PC-3 (cell line): ENCODE measurements at regions not wholly inside any gene's neighbourhood (a gene's known extent, or its start where the extent isn't known, plus 50 kb on each side); places are given as distances from the start of the nearest gene placed in this dataset.
"Not testable (repeated sequence)": the region's sequence is repeated elsewhere in the genome, so short reads cannot be mapped to it uniquely, and the experiment has no call there.

ENCODE experiments used
- ATAC-seq: fragments of 200-7000 bp; cut with Tn5 transposase; 2 replicates; pipeline ENCODE4 v1.9.1; 2020; ENCODE audit warnings: mild to moderate bottlenecking, moderate library complexity
- BruUV-seq: library from RNA; stranded (reverse); fragments of 400-500 nt; replicated peaks from 2 replicates; lab custom pipeline; 2021; lab: Mats Ljungman, UMichigan
- CTCF ChIA-PET: fragments of 300-600 bp; sonication (Branson Sonifier 250); formaldehyde crosslinking; loops from one replicate; lab custom pipeline; 2022; ENCODE audit warnings: antibody characterized with exemption; lab: Charles Lee
- POLR2A ChIA-PET: fragments of 300-600 bp; sonication (Branson Sonifier 250); formaldehyde crosslinking; loops from one replicate; lab custom pipeline; 2022; ENCODE audit warnings: antibody characterized with exemption; ENCODE audit not compliant: unreplicated experiment; lab: Charles Lee
- DNase-seq: peaks from one replicate; pipeline ENCODE4 v3.0.0-alpha.2; 2015
- H2AFZ ChIP-seq: fragments of 300-600 bp; sonication (generic); 2 replicates; pipeline ENCODE4 v1.6.0; 2016; ENCODE audit warnings: antibody characterized with exemption, low read length
- H3F3A ChIP-seq: fragments of 300-600 bp; sonication (generic); one replicate; pipeline ENCODE4 v1.6.0; 2017; ENCODE audit warnings: antibody characterized with exemption, low read length, control low read depth, mild to moderate bottlenecking; ENCODE audit not compliant: unreplicated experiment
- H3K27ac ChIP-seq: fragments of 300-600 bp; sonication (generic); 2 replicates; pipeline ENCODE4 v1.5.1; 2016; ENCODE audit warnings: mild to moderate bottlenecking, low read length
- H3K27me3 ChIP-seq: fragments of 300-600 bp; sonication (generic); 2 replicates; pipeline ENCODE4 v1.6.1; 2016; ENCODE audit warnings: low read length, mixed read lengths
- H3K36me3 ChIP-seq: fragments of 300-600 bp; sonication (generic); 2 replicates; pipeline ENCODE4 v1.6.1; 2016; ENCODE audit warnings: low read depth, mixed run types, low read length, mixed read lengths
- H3K4me1 ChIP-seq: fragments of 300-600 bp; sonication (generic); 2 replicates; pipeline ENCODE4 v1.5.1; 2016; ENCODE audit warnings: low read length; ENCODE audit not compliant: insufficient read depth
- H3K4me2 ChIP-seq: fragments of 300-600 bp; sonication (generic); 2 replicates; pipeline ENCODE4 v1.6.0; 2016; ENCODE audit warnings: low read length
- H3K4me3 ChIP-seq: fragments of 300-600 bp; sonication (generic); 2 replicates; pipeline ENCODE4 v1.5.1; 2016; ENCODE audit warnings: mild to moderate bottlenecking, low read length, mixed read lengths
- H3K79me2 ChIP-seq: fragments of 300-600 bp; sonication (generic); 2 replicates; pipeline ENCODE4 v1.6.1; 2017; ENCODE audit warnings: low read length, mixed read lengths
- H3K9ac ChIP-seq: fragments of 300-600 bp; sonication (generic); 2 replicates; pipeline ENCODE4 v1.6.0; 2016; ENCODE audit warnings: mild to moderate bottlenecking, low read length
- H3K9me2 ChIP-seq: fragments of 300-600 bp; sonication (generic); replicated peaks from 2 replicates; pipeline ENCODE4 v1.6.1; 2016; ENCODE audit warnings: mixed run types, low read length, mixed read lengths
- H3K9me3 ChIP-seq: fragments of 300-600 bp; sonication (generic); 2 replicates; pipeline ENCODE4 v1.6.1; 2016; ENCODE audit warnings: low read length, mixed read lengths
- H4K20me1 ChIP-seq: fragments of 300-600 bp; sonication (generic); 2 replicates; pipeline ENCODE4 v1.6.1; 2016; ENCODE audit warnings: low read length, mixed read lengths
- EZH2 ChIP-seq: fragments of 300-600 bp; sonication (generic); IDR thresholded peaks from one replicate; pipeline ENCODE4 v1.6.1; 2017; ENCODE audit warnings: antibody characterized with exemption, mild to moderate bottlenecking, low read length; ENCODE audit not compliant: unreplicated experiment
- EZH2phosphoT487 ChIP-seq: fragments of 300-600 bp; sonication (generic); IDR thresholded peaks from 2 replicates; pipeline ENCODE4 v1.6.1; 2018; ENCODE audit warnings: mild to moderate bottlenecking, antibody characterized with exemption, low read length, borderline replicate concordance
- intact Hi-C: fragments of 100-400 bp; cut with micrococcal nuclease; formaldehyde crosslinking; loops from 2 replicates; pipeline ENCODE4 v1.9.0; 2023
- TF ChIP-seq, protein P1 (sequence below): fragments of 300-600 bp; sonication (generic); conservative IDR thresholded peaks from 2 replicates; pipeline ENCODE4 v1.5.1; 2017; ENCODE audit warnings: antibody characterized with exemption, low read depth, mild to moderate bottlenecking, low read length

DNA sequence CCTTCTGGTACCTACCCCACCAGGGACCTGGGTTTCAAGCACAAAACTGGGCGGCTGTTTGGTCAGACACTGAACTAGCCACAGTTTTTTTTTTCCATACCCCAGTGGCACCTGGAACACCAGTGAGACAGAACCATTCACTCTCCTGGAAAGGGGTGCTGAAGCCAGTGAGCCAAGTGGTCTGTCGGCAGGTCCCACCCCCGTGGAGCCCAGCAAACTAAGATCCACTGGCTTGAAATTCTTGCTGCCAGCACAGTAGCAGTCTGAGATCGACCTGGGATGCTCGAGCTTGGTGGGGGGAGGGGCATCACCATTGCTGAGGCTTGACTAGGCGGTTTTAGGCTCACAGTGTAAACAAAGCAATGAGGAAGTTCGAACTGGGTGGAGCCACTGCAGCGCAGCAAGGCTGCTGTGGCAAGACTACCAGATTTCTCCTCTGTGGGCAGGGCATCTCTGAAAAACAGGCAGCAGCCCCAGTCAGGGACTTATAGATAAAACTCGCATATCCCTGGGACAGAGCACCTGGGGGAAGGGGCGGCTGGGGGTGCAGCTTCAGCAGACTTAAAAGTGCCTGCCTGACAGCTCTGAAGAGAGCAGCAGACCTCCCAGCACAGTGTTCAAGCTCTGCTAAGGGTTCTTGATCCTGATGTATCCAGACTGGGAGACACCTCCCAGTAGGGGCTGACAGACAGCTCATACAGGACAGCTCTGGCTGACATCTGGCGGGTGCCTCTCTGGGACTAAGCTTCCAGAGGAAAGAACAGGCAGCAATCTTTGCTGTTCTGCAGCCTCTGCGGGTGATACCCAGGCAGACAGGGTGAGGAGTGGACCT, 223.0 kb downstream of the COX18 start:
- H2AFZ ChIP-seq: peak overlapping the region; percentile 77
- DNase-seq (peak; percentile 88), ATAC-seq (peak; percentile 88)
- ChIA-PET POLR2A (no interaction called here), CTCF (no interaction called here)
- no TSS peak for BruUV-seq
- no peaks in the 10 kb centered on the region for H3F3A ChIP-seq
- no peaks in the 10 kb centered on the region for H4K20me1 ChIP-seq
- intact Hi-C loops: no loop called here
- H3K36me3 ChIP-seq: no peaks in the 10 kb centered on the region
- H3K4me2 ChIP-seq: peak overlapping the region; percentile 68
- H3K4me1 ChIP-seq: peaks cover 15% of the 10 kb centered on the region
- H3K9me2 ChIP-seq: no peaks in the 10 kb centered on the region
- no peak overlapping the region for H3K9ac ChIP-seq
- TF ChIP-seq, protein P1, sequence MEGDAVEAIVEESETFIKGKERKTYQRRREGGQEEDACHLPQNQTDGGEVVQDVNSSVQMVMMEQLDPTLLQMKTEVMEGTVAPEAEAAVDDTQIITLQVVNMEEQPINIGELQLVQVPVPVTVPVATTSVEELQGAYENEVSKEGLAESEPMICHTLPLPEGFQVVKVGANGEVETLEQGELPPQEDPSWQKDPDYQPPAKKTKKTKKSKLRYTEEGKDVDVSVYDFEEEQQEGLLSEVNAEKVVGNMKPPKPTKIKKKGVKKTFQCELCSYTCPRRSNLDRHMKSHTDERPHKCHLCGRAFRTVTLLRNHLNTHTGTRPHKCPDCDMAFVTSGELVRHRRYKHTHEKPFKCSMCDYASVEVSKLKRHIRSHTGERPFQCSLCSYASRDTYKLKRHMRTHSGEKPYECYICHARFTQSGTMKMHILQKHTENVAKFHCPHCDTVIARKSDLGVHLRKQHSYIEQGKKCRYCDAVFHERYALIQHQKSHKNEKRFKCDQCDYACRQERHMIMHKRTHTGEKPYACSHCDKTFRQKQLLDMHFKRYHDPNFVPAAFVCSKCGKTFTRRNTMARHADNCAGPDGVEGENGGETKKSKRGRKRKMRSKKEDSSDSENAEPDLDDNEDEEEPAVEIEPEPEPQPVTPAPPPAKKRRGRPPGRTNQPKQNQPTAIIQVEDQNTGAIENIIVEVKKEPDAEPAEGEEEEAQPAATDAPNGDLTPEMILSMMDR: no peak
- no peak for TF ChIP-seq EZH2
- TF ChIP-seq EZH2phosphoT487: no peak
- no peaks in the 10 kb centered on the region for H3K9me3 ChIP-seq
- H3K4me3 ChIP-seq: peak overlapping the region; percentile 22; the same call in 1 of the 2 replicates
- no peak overlapping the region for H3K27ac ChIP-seq
- H3K79me2 ChIP-seq: no peaks in the 10 kb centered on the region
- no peaks in the 10 kb centered on the region for H3K27me3 ChIP-seq

DNA sequence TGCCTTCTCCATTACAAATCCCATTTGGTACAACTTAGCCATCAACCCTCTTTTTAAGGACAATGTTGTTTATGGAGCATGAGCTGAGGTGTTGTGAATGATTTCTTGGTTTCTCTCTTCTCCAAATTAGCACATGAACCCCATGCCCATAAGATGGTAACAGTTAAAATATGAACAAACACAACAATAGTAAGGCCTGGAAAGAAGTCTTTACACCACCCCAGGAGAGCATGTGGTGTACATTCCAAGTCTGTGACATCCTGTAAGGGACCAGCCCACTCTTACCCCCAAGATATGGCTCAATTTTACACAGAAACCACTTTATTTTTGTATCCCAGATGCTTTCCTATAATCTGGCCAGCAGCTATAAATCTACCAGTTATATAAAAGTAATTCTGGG, 226.1 kb downstream of the COX18 start:
- POLR2A ChIA-PET: no interaction called here
- intact Hi-C loops: no loop called here
- no peak overlapping the region for H3K4me3 ChIP-seq
- H4K20me1 ChIP-seq: no peaks in the 10 kb centered on the region
- CTCF ChIA-PET: no interaction called here
- no peak overlapping the region for H3K9ac ChIP-seq
- BruUV-seq: no TSS peak
- no peaks in the 10 kb centered on the region for H3K9me2 ChIP-seq
- no peak overlapping the region for H3K27ac ChIP-seq
- H3K27me3 ChIP-seq: no peaks in the 10 kb centered on the region
- H3K36me3 ChIP-seq: no peaks in the 10 kb centered on the region
- no peaks in the 10 kb centered on the region for H3K79me2 ChIP-seq
- H3F3A ChIP-seq: no peaks in the 10 kb centered on the region
- H3K9me3 ChIP-seq: no peaks in the 10 kb centered on the region
- H3K4me1 ChIP-seq: peaks cover 15% of the 10 kb centered on the region
- no peak overlapping the region for H2AFZ ChIP-seq
- DNase-seq (no peak), ATAC-seq (no peak)
- H3K4me2 ChIP-seq: no peak overlapping the region
- TF ChIP-seq EZH2 (no peak), EZH2phosphoT487 (no peak)
- TF ChIP-seq, protein P1: no peak

DNA sequence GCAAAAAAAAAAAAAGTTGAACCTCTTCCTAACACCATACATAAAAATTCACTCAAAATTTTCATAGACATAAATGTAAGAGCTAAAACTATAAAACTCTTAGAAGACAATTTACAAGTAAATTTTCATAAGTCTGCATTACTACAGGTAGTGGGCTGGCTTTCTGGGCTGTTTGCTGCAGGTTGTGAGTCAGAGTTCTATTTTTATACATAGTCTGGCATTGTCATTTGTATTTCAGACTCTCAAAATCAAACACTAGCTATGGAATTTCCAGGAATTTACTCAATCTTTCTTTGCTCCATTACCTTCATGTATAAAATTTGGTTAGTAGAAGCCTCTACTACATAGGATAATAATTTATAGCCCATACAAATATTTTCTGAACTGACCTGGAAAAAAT, 227.2 kb downstream of the COX18 start:
- no peaks in the 10 kb centered on the region for H3K79me2 ChIP-seq
- no TSS peak for BruUV-seq
- no peaks in the 10 kb centered on the region for H3K27me3 ChIP-seq
- H3K4me1 ChIP-seq: peaks cover 15% of the 10 kb centered on the region
- no peaks in the 10 kb centered on the region for H3K36me3 ChIP-seq
- no peaks in the 10 kb centered on the region for H3K9me2 ChIP-seq
- H2AFZ ChIP-seq: no peak overlapping the region
- H3F3A ChIP-seq: no peaks in the 10 kb centered on the region
- H3K9me3 ChIP-seq: no peaks in the 10 kb centered on the region
- no peak overlapping the region for H3K4me2 ChIP-seq
- intact Hi-C loops: no loop called here
- no peaks in the 10 kb centered on the region for H4K20me1 ChIP-seq
- ChIA-PET CTCF (no interaction called here), POLR2A (no interaction called here)
- ATAC-seq (peak; percentile 48; the same call in 1 of the 2 replicates), DNase-seq (peak; percentile 47)
- TF ChIP-seq EZH2phosphoT487: no peak
- no peak for TF ChIP-seq EZH2
- TF ChIP-seq, protein P1: no peak
- H3K27ac ChIP-seq: no peak overlapping the region
- H3K9ac ChIP-seq: no peak overlapping the region
- H3K4me3 ChIP-seq: no peak overlapping the region

DNA sequence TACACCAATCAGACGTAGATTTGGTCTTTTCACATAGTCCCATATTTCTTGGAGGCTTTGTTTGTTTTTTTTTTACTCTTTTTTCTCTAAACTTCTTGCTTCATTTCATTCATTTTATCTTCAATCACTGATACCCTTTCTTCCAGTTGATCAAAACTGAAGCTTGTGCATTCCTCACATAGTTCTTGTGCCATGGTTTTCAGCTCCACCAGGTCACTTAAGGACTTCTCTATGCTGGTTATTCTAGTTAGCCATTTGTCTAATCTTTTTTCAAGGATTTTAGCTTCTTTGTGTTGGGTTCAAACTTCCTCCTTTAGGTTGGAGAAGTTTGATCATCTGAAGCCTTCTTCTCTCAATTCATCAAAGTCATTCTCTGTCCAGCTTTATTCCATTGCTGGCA, 229.3 kb downstream of the COX18 start:
- H3K36me3 ChIP-seq, H3K4me1 ChIP-seq, H3K9ac ChIP-seq, POLR2A ChIA-PET, DNase-seq, H3K9me3 ChIP-seq, H3K4me3 ChIP-seq, H3K9me2 ChIP-seq, H2AFZ ChIP-seq, H3K79me2 ChIP-seq, ATAC-seq, H3K27me3 ChIP-seq, H4K20me1 ChIP-seq, intact Hi-C loops, H3F3A ChIP-seq, H3K27ac ChIP-seq, BruUV-seq, H3K4me2 ChIP-seq: not testable (repeated sequence)
- CTCF ChIA-PET: interaction anchor here (0.7 kb wide), 1 partner anchor 18 kb away, joined by 3 read pairs; no protein-coding TSS in a partner anchor
